Cardiac septum (tissue), 1 donor: ENCODE measurements at regions not wholly inside any gene's neighbourhood (a gene's known extent, or its start where the extent isn't known, plus 50 kb on each side); places are given as distances from the start of the nearest gene placed in this dataset.
"Not testable (repeated sequence)": the region's sequence is repeated elsewhere in the genome, so short reads cannot be mapped to it uniquely, and the experiment has no call there.

Experiments used
- DNase-seq: peaks from one replicate; pipeline ENCODE4 v3.0.0-alpha.2; 2020; ENCODE audit warnings: low spot score
- intact Hi-C: fragments of 100-400 bp; cut with DNase I; formaldehyde crosslinking; loops from one replicate; pipeline ENCODE4 v1.14.0; 2022
- donor health status: DM: no; HTN: no; CAD: no.

DNA sequence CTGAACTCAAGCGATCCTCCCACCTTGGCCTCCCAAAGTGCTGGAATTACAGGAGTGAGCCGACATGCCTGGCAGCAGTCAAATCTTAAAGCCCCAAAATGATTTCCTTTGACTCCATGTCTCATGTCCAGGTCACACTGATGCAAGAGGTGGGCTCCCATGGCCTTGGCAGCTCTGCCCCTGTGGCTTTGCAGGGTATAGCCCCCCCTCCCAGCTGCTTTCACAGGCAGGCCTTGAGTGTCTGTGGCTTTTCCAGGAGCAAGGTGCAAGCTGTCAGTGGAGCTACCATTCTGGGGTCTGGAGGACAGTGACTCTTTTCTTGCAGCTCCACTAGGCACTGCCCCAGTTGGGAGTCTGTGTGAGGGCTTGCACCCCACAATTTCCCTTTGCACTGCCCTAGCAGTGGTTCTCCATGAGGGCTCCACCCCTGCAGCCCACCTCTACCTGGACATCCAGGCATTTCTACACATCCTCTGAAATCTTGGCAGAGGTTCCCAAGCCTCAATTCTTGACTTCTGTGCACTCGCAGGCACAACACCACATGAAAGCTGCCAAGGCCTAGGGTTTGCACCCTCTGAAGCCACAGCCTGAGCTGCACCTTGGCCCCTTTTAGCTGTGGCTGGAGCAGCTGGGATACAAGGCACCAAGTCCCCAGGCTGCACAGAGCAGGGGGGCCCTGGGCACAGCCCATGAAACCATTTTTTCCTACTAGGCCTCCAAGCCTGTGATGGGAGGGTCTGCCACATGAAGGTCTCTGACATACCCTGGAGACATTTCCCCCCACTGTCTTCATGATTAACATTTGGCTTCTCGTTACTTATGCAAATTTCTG is 79.3 kb upstream of the ARL4D start:
- intact Hi-C loops = no loop called here

DNA sequence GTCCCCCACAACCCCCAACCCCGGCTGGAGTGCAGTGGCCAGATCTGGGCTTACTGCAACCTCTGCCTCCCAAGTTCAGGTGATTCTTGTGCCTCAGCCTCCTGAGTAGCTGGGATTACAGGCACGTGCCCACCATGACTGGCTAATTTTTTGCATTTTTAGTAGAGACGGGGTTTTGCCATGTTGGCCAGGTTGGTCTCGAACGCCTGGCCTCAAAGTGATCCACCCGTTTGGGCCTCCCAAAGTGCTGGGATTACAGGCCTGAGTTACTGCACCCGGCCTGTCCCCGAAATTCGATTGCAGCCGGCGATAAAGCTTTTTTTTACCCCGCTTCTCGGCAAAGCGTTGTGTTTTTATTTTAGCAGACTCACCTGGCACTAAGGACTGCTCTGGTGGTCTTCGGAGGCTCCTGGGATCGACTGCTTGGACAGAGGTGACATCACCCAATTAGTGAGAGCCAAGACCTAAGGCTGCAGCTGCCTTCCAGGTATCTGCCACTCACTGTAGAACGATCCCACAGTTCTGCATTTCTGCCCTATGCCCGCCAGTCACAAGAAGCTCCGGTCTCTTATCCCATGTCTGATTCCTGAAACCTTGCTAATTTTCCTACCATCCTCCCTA is 82.2 kb upstream of the ARL4D start:
- intact Hi-C loops = no loop called here
- no peak for DNase-seq

More for the DNA sequence above, 79.3 kb upstream of the ARL4D start:
- DNase-seq = no peak

DNA sequence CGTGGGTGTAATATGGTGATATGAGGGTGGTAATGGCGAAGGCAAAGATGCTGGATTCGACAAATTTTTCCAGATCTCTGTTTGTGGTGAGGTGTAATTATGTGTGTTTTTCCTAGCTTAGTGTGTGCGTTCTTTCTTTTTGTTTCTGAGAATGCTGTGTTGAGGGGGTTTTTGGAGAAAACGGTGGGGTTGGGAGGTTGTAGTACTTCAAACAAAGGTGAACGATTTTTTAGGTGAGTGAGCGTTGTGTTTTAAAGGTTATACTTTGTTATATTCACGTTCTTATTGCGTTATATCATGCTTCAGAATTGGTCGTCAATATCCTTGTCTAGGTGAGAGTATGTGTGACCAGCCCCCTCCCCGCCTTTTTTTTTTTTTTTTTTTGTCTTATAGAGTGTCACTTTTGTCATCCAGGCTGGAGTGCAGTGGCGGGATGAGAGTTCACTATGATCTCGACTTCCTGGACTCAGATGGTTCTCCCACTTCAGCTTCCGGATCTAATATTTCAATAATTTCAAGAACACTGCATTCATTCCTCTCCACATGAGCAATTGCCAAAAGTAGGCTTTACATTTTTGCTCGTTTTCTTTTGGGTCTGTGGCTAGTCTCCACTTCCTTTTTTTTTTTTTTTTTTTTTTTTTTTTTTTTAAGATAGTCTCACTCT is 82.2 kb upstream of the RNU2-1 start:
- intact Hi-C loops = no loop called here
- DNase-seq = no peak

DNA sequence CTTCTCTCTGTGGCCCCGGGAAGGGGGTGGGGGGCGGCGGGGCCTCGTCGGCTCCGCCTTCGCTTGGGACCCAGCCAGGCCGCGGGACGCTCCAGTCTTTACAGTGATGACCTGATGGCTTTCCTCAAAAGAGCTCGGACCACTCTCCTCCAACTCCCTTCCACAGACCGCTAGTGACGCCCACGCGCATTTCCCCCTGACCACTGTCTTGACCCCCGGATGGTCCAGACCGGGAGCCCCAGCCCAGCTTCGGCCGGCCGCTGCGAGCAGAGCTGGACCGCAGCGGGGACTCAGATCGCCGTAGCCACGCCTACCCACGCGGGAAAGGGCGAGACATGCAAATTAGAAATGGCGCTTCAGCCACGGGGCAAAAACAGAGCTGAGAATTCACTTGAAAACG is 81.6 kb upstream of the RNU2-1 start:
- intact Hi-C loops = no loop called here

DNA sequence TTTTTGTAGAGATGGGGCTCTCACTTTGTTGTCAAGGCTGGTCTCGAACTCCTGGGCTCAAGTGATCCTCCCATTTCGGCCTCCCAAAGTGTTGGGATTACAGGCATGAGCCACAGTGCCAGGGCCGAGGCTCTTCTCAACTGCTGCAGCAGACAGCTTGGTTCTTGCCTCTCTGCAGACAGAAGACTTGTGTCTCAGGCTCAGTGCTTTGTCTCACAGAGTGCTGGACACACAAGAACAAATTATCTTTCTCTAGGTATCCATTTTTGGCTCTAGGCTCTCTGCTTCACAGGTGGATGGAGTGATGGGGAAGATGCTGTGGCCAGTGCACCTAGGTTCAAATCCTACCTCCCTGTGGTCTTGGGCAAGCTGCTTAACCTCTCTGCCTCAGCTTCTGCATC is 80.8 kb upstream of the RNU2-1 start:
- intact Hi-C loops = no loop called here

More for the DNA sequence above, 81.6 kb upstream of the RNU2-1 start:
- no peak for DNase-seq

DNA sequence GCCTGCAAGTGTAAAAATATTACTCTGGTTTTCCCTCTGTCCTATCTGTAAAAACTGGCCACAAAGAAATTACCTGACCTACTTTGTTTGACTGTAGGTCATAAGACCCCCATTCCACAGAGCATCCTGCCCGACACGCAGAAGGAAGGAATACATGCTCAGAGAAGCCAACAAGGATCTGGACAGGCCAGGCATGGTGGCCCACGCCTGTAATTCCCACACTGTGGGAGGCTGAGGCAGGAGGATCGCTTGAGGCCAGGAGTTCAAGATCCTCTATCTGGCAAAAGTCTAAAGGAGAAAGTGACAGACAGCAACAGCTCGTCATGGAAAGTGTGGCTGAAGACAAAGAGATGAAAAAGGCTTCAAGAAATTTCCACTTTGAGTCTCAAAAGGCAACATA is 78.2 kb upstream of the RNU2-1 start:
- DNase-seq = no peak
- intact Hi-C loops = no loop called here

More for the DNA sequence above, 80.8 kb upstream of the RNU2-1 start:
- no peak for DNase-seq

DNA sequence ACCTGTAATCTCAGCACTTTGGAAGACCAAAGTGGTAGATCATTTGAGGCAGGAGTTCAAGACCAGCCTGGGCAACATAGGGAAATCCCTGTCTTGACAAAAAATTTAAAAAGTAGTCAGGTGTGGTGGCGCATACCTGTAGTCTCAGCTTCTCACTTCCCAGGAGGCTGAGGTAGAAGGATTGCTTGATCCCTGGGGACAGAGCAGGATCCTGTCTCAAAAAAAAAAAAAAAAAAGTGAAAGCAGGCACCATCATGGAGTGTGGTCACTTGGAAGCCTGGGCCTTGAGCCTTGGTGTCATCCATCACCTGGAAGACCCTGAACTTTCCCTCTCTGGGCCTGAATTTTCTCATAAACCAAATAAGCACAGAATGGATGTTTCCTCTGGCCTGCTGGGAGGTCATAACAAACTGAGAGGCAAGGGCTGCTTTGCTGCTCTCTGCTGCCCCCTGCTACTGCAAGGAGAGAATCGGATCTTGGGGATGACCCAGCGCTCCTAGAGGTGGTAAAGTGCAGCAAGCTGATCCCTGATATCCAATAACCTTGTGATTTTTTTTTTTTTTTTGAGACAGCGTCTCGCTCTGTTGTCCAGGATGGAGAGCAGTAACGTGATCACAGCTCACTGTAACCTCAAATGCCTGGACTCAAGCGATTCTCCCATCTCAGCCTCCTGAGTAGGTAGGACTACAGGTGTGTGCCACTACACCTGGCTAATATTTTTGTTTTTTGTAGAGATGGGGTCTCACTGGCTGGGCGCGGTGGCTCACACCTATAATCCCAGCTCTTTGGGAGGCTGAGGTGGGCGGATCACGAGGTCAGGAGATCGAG is 75.9 kb upstream of the RNU2-1 start:
- intact Hi-C loops = no loop called here
- DNase-seq = no peak

DNA sequence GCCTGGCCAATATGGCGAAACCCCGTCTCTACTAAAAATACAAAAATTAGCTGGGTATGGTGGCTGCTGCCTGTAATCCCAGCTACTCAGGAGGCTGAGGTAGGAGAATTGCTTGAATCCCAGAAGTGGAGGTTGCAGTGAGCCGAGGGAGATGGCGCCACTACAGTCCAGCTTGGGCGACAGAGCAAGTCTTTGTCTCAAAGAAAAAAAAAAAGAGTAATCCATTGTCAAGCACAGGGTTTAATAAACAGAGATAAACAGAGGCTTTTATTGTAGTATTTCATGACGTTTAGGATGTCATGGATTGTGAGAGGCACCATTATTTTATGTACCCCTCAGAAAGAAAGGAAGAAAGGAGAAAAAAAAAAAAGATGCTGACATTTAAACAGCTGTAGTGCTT is 75.2 kb upstream of the RNU2-1 start:
- intact Hi-C loops = no loop called here
- no peak for DNase-seq

DNA sequence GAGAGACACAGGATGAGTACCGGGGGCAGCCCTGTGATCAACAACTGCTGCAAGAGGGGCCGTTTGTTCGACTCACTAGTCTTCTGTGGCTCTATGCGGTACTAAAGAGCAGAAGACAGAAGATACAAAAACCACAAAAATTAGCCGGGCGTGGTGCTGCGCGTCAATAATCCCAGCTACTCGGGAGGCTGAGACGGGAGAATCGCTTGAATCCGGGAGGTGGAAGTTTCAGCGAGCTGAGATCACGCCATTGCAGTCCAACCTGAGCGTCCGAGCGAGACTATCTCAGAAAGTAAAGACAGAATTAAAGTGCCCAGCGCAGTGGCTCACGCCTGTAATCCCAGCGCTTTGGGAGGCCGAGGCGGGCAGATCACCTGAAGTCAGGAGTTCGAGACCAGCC is 71.0 kb upstream of the RNU2-1 start:
- intact Hi-C loops, DNase-seq: not testable (repeated sequence)

DNA sequence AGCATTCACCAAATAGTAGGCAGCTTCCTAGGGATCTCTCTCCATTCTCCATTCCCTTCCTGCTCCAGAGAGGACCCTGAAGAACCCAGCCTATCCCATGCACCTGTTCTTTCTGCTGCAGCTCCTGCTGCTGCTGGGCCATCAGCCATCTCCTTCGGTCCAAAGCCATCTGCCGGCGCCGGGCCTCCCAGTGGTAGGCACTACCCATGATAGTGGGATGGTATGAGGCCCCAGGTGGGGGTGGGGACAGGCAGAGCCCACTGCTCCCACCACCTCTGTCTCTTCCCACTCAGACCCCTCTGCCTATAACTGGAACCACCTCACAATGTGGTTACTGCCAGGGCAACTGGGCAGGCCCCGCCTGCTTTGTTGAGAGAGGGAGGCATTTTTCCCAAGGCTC is 69.3 kb upstream of the RNU2-1 start:
- intact Hi-C loops, DNase-seq: not testable (repeated sequence)

DNA sequence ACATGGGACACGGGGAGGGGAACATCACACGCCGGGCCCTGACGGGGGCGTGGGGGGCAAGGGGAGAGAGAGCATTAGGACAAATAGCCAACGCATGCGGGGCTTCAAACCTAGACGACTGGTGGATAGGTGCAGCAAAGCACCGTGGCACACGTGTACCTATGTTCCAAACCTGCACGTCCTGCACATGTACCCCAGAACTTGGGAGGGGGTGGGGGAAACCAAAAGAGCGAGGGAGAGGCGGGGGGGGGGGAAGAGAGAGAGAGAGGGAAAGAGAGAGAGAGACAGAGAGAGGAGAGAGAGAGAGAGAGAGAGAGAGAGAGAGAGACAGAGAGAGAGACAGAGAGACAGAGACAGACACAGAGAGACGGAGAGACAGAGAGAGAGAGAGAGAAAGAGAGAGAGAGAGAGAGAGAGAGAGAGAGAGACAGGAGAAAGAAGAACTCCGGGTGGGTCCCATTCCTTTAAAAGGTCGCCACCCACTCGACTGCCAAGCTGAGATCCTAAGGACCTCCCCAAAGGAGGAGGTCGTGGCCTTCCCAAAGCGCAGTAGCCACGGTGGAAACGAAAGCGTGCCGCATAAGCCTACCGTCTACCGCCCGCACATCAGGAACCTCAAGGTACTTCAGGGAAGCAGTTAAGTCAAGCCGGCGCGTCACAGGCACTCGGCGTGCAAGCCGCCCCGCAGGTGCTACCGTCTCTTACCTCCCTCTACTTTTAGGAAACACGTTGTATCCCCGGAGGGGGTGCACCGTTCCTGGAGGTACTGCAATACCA is 65.7 kb upstream of the RNU2-1 start:
- DNase-seq, intact Hi-C loops: not testable (repeated sequence)

DNA sequence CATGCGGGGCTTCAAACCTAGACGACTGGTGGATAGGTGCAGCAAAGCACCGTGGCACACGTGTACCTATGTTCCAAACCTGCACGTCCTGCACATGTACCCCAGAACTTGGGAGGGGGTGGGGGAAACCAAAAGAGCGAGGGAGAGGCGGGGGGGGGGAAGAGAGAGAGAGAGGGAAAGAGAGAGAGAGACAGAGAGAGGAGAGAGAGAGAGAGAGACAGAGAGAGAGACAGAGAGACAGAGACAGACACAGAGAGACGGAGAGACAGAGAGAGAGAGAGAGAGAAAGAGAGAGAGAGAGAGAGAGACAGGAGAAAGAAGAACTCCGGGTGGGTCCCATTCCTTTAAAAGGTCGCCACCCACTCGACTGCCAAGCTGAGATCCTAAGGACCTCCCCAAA is 55.9 kb upstream of the RNU2-1 start:
- intact Hi-C loops, DNase-seq: not testable (repeated sequence)

DNA sequence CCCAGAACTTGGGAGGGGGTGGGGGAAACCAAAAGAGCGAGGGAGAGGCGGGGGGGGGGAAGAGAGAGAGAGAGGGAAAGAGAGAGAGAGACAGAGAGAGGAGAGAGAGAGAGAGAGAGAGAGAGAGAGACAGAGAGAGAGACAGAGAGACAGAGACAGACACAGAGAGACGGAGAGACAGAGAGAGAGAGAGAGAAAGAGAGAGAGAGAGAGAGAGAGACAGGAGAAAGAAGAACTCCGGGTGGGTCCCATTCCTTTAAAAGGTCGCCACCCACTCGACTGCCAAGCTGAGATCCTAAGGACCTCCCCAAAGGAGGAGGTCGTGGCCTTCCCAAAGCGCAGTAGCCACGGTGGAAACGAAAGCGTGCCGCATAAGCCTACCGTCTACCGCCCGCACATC is 49.8 kb upstream of the RNU2-1 start:
- DNase-seq, intact Hi-C loops: not testable (repeated sequence)
